ENCODE measurements at regions not wholly inside any gene's neighbourhood (a gene's known extent, or its start where the extent isn't known, plus 50 kb on each side); places are given as distances from the start of the nearest gene placed in this dataset.

DNA sequence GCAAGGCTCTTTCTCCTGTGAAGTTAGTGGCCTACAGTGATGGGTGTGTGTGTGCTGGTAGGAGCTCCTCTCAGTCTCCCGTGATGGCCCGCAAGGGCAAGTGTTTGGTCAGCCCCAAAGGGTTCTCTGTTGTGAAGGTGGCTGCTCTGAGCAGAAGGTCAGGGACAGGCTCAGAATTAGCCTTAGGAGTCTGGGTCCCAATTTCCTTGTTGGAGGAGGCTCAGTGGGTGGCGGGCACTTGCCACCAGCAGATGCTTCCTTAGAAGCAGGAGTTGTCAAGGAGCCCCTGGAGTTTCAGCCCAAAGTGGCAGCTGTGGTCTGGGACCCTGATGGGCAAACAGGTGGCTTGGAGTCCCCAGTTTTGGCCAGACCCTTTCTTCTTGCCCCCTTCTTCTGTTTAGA, 154.4 kb downstream of the MACROH2A1 start:
- TF ChIP-seq, protein P1, sequence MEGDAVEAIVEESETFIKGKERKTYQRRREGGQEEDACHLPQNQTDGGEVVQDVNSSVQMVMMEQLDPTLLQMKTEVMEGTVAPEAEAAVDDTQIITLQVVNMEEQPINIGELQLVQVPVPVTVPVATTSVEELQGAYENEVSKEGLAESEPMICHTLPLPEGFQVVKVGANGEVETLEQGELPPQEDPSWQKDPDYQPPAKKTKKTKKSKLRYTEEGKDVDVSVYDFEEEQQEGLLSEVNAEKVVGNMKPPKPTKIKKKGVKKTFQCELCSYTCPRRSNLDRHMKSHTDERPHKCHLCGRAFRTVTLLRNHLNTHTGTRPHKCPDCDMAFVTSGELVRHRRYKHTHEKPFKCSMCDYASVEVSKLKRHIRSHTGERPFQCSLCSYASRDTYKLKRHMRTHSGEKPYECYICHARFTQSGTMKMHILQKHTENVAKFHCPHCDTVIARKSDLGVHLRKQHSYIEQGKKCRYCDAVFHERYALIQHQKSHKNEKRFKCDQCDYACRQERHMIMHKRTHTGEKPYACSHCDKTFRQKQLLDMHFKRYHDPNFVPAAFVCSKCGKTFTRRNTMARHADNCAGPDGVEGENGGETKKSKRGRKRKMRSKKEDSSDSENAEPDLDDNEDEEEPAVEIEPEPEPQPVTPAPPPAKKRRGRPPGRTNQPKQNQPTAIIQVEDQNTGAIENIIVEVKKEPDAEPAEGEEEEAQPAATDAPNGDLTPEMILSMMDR (IDR thresholded peaks at IDR 0.05): no peak
- no peak for TF ChIP-seq EP300 (IDR thresholded peaks at IDR 0.05)
